GM04503 (cell line): ENCODE measurements at regions not wholly inside any gene's neighbourhood (a gene's known extent, or its start where the extent isn't known, plus 50 kb on each side); places are given as distances from the start of the nearest gene placed in this dataset.
"Not testable (repeated sequence)": the region's sequence is repeated elsewhere in the genome, so short reads cannot be mapped to it uniquely, and the experiment has no call there.

Experiments used
- DNase-seq: peaks from one replicate; pipeline ENCODE4 v3.0.0-alpha.2; 2012; ENCODE audit warnings: low read depth

DNA sequence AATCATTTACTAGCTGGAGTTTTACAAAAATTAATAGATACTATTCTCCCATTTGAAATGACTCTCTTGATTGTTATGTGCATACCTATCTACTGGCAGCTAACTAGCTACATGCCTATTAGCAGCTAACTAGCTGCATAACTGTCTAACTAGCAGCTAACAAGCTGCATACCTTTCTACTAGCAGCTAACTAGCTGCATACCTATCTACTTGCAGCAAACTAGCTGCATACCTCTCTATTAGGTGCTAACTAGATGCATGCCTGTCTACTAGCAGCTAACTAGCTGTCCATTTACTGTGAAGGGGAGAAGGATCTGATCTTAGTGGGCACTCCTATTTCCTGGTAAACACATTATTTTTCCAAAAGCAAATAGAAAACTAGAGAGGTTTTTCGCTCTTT, 439.4 kb upstream of the PFKP start:
- no peak for DNase-seq

DNA sequence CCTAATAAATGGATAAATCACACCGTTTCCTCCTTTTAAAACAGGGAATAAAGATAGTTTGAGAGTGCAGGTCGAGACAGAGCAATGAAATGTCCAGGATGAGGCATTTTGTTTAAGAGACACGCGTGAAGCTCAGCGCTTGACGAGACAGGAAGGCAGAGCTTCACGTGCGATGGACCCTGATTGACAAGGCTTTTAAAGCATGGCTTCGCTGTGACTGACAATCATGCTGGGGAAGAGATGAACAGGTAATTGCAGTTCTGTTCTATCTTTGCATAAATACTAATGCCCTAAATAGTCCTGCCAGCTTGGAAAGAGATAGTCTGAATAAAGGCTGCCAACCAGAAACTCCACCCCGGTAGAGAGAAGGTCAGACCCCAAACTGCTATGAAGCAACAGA, 442.3 kb upstream of the PFKP start:
- no peak for DNase-seq

DNA sequence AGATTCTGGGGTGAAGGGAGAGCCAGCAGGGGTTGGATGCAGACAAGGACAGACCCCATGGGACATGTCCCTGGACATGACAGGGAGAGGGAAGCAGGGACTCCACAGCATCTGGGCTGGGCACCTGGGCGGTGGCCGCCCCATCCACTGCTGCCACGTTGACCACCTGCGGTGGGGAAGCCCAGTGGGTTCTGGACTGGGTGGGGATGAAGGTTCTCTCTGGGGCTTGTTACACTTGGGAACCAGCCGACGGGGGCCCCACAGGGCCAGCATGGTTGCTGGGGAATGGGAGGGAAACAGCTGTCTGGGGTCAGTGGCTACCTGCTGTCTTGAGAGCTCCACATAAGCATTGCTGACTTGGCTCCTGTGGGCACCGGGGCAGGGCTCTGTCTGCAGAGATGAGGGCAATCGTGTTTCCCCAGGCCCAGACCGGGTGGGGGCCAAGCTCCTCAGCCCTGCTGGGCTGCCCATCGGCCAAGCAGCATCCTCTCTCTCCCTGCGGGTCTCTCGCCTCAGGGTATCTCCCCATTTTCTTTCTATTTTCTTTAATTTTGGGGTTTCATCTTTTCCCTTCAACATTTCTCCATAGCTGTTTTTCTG, 443.6 kb upstream of the PFKP start:
- DNase-seq, result no peak

DNA sequence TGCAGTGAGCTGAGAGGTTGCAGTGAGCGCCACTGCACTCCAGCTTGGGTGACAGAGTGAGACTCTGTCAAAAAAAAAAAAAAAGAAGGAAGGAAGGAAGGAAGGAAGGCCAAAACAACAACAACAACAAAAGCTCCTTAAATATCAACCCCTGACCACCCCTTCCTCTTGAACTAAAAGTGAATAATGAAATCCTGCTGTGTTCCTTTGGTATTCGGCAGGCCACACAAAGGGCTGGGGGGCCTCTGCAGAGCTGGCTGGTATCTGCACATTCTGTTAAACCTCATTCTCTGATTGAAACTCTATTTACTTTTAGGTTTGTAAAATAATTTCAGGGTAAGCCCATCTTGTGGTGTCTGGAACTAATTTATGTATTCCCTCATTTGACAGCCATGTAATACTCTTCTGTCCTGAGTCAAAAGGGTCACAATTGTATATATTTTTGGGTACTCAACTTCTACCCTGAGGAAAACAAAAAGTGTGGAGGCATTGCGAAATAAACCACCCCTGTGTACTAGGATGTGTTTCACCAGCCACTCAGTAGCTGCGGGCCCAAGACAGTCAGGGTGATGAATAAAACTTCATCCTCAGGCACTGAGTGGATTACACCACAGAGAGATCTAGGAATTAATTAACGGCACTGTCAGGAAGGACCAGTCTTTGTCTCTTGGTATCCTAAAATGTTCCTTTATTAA, 446.4 kb upstream of the PFKP start:
- DNase-seq, result no peak

DNA sequence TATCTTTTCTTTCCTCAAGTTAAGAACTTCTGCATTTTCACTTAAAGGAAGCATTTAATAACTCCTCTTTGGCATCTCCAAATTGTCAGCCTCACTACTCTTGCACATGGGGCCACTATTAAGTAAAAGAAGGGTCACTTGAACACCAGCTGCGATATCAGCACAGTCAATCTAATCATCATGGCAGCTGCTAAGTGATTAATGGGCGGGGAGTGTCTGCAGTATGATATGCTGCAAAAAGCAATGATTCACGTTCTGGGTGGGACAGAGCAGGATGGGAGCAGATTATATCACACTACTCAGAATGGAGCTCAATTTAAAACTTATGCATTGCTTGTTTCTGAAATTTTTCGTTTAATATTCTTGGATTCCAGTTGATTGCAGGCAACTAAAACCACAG, 447.4 kb upstream of the PFKP start:
- no peak for DNase-seq

DNA sequence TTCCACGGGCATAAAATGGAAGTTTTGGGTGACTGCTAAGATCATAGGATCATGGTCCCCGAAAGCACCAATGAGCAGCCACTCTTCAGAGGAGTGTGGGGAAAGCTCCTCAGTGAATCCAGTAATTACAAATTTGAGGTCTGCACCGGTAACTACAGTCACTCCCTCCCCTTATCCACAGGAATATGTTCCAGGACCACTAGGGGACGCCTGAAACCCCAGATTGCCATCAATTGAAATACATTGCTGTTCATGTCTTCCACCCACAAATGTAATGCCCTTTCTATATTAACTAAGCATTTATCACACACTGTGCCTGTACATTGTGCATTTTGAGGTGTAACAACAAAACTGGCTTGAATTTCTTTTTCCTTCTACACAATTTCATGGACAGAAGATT, 447.9 kb upstream of the PFKP start:
- no peak for DNase-seq

DNA sequence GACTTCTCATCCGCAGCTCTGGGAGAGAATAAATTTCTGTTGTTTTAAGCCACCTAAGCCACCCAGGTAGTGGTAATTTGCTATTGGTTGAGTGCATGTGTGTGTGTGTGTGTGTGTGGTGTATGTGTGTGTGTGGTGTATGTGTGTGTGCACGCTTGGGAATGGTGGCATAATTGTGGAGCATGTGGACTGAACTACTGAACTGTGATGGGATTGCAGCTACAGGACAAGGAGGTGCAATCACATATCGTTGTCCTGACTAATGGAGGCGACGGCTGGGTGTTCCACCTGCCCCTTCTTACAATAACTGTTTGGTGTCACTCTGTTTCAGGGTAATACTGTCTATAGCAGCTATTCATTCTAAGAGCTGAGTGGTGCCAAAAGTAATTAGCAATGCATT, 448.7 kb upstream of the PFKP start:
- DNase-seq, result no peak

DNA sequence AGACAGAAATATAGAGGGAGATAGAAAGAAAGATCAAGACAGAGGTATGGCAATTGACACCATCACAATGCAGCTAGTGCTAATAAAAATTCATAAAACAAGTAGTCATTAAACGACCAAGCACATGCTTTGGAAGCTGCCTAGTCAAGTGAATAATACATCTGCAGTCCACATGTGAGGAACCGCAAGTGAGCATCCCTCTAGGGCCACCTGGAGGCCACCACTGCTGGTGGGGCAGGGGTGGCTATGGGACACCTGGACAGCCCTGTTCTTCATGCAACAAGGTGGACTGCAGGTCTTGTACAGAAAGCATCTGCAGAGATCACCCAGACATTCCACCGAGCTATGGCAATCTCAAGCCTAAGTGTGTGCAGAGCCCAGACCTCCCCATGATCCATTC, 451.1 kb upstream of the PFKP start:
- no peak for DNase-seq

DNA sequence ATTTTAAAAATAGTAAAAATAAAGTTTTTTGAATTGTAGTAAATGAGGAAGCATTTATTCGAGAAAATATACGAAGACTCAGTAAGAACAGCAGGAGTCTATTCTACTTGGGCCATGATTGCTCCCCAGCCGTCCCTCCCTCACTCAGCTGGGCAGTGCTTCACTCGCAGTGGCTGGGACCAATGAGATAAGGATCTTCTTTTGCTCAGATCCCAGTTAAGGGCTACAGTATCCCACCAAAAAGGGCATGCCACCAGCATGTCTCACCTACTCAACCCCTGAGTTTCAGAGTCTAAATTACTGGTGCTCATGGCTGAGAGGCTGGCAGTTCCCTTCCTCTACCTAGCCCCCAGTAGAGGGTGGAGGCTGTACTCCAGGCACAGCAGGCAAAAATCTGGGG, 455.7 kb upstream of the PFKP start:
- DNase-seq, result no peak

DNA sequence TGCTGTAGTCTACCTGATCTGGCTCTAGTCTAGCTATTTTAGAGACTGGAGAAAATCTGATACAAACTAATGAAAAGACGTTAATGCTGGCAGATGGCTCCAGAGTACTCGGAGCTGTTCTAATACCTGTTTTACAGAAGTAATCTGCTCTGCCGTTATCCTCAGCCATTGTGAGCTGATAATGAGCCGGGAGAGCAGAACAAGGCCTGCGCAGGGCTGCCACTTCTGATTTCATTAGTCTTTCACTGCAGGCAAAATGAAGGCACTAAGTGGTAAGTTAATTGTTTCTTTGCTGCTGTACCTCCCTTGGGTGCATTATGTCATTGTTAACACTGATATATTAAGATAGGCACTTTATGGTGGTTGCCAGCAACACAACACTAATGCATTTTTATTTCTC, 456.4 kb upstream of the PFKP start:
- DNase-seq, result no peak

DNA sequence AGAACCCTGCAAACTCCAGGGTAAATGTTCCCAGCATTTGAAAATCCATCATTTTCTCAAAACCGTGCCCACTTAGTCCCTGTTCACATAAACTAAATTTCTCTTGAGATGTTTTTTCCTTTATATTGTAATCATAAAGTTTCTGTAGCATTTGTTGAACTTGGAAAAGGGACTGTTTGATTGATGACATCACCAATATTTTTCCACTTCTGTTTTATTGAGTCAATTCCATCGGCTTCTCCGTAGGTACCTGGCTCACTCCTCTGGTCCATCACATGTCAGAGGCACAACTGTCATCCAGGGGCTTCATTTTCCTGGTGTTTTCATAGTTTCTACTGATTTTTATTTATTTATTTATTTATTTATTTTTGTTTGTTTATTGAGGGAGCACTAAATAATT, 462.5 kb upstream of the PFKP start:
- no peak for DNase-seq

DNA sequence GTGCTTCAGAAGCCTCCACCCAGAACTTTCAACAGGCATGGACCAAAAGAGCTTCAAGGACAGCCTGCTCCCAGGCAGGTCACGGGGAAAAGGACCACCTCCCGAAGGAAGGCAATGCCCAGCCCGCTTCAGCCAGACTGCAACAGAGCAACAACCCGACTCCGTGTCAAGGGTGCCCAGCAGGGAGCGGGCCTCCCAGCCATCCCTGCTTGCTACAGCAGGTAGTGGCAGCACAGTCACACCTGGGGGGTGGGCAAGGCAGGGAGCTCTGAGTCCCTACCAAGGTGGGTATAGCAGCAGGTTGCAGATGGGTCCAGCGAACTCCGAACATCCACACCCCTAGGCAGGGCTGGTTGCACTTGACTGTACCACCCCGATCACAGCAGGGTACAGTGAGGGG, 467.8 kb upstream of the PFKP start:
- DNase-seq, result no peak

DNA sequence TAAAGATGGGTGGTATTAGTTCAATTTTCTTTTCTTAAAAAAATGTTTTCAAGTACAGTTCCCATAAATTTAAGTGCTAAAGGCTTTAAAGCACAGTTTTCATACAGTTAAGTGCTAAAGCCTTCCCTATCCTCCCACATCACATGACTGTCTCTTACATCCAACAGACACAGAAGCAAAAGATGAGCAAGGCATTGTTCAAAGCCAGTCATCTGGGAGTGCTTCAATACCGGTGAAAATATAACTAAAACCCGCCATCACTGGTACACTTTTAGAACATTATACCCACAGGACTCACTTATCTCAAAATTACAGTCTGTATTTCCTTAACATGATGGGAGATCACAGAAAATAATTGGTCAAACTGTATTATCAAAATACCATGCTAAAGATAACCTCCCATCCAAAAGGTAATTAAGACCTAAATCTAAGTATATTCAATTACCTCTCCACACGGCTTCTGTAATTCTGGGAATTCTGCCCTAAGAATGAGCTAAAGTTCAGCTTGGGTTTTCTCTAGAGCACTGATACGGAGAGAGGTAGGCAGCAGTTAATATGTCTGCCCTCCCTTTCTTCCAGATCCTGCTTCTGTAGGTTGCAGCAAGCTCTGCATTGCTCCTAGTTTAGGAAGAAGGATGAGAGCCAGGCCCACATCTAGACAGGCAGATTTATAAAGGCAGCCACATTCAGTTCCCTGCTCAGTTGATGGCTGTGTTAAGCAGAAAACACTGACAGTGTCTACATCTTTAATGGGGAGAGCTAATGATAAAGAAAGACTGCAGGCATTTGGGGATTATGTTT, 474.8 kb upstream of the PFKP start:
- DNase-seq, result no peak

DNA sequence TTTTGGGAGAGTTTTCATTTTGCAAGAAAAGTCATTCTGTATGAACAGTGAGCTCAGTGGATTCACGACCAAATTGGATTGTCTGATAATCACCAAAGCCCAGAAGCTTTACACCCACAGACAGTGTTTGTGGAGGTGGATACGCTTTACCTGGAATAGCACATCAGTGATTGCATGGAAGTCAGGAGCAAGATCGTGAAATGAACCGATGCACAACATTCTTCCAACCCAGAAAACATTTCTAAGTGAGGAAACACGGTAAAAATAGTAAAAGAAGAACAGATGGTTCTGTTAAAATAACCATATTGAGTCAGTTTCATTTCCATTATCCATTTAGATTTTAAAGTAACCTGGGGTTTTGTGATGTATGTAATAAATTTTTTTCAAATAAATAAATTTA, 478.2 kb upstream of the PFKP start:
- no peak for DNase-seq

DNA sequence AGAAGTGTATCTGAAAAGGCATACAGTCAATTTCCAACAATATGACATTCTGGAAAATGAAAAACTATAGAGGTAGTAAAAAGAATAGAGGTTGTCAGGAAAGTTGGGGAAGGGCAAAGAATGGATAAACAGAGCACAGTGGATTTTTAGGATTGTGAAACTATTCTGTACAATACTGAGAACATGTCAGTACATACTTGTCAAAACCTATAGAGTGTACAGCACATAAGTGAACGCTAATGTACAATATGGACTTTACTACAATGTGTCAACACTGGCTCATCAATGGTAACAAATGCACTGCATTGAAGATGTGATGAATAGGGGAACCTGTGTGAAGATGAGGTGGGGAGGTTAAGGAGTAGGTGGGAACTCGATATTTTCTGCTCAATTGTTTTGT, 483.0 kb upstream of the PFKP start:
- no peak for DNase-seq

DNA sequence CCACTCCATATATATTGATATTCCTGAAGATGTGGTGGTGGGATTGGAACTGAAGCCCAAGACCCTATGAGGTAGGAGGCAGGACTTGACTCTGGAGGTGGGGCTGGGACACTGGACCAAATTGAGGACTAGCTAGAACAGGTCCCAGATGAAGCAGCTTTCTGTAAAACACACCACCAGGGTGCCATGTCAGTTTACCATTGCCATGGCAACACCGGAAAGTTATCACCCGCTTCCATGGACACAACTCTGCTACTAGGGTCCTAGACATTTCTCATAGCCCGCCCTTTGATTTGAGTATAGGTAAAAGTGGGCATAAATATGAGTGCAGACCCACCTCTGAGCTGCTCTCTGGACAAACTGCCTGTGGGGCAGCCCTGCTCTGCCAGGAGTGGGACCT, 490.5 kb upstream of the PFKP start:
- no peak for DNase-seq

DNA sequence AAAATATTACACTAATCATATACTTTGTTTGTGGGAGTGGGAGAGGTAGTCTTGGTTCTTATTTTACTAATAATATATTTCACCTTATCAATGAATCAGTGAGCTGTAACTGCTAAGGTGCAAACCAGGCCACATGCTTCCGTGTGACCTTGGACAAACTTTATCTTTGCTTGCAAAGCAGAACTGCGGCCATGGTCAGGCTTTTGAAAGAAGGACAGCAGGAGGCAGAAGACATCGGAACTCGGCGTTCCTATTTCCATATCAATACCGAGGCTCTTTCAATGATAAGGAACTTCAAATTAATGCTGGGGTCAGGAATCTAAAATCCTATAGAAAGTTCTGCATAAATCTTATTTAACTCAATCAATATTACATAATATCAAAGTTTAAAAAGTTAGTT, 491.9 kb upstream of the PFKP start:
- DNase-seq, result no peak

DNA sequence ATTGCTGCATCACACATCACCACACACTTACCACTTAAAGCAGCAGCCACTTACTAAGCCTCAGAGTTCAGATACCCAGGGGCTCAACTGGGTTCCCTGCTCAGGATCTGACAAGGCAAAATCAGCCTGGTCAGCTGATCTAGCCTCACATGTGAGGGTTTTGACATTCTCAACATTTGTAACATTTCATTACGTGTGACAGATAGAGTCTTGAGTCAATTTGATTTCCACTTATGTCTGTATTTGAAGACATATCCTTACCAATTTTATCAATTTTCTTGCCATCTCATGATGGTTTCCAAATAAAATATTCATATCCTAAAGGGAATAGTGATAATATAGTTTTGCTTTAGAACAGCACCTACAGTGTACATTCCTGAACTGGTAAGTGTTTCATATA, 494.7 kb upstream of the PFKP start:
- DNase-seq, result no peak

DNA sequence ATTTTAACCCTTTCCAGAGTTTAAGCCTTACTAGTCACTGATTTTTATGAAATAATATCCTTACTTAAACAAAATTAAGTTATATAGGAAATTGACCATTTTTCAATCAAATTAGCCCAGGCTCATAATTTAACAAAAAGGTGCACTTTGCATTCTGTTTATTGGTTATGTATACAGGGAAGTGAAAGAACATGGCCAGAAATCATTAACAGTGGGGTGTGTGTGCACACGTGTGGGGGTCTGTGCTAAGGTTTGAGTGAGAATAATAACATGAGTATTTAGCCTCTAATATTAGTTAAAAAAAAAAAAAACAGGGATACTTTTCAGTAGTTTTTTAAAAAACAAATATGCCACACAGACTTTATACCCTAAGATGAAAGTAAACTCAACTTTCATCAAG, 510.5 kb upstream of the PFKP start:
- no peak for DNase-seq

DNA sequence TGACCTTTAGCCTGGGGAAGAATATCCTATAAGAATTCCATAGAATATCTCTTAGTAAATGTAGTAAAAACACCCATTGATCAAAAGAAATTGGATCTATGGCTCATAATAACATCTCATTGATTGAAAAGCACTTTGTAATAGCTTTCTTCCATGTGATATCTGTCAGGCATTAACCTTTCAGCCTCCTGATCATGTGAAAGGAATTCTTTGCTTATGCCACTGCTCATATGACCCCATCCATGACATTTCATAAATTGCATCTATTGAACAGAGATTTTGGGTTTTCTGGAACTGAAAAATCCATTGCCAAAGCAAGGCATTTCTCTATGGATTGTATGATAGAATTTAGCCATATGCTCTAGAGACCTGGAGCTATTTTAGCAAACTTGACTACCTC, 519.3 kb upstream of the PFKP start:
- no peak for DNase-seq

DNA sequence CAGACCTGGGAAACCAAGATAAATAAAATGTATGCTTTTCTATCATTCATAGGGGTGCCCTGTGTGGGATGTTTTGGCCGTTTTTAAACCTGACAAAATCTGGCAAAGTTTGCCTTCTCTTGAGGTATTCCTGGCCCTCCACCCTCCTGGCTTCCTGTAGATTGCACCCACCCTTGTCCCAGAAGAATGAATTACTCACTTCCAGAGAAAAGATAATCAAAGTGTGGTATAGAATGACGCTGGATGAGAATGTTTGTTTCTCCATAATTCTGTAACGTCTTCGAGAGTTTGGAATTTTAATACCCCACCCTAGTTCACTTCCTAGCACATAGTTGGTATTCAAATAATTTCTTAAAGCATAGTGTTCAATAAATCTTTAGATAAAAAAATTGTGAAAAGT, 519.7 kb upstream of the PFKP start:
- no peak for DNase-seq

DNA sequence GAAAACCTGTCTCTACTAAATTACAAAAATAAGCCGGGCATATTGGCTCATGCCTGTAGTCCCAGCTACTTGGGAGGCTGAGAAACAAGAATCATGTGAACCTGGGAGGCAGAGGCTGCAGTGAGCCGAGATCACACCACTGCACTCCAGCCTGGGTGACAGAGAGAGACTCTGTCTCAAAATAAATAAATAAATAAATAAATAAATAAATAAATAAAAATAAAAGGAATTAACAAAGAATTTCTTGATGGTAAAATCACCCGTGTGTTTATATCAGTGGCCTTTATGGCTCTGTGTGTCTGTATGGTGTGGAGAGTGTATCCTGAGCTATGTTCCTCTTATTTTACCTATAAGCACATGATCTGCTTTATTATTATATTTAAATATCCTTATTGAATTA, 520.5 kb upstream of the PFKP start:
- not testable (repeated sequence) for DNase-seq

DNA sequence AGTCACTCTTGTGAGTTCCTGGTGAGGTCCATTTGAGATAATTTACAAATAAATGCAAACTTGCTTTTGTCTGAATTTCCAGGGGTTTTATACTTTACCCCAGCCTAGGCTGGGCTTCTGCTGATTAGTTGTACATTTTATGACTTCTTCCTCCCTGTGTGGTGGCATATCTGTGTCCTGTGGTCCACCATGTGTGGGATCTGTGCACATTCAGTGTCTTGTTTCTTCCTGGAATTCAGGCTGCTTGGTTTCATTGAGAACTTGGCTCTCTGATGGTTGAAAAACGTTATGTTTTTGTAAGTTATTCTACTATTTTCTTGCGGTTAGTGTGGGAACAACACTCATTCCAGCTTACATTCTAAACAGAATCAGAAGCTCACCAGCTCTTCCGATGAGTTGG, 523.4 kb upstream of the PFKP start:
- no peak for DNase-seq
